ENCODE measurements at regions not wholly inside any gene's neighbourhood (a gene's known extent, or its start where the extent isn't known, plus 50 kb on each side); places are given as distances from the start of the nearest gene placed in this dataset.

DNA sequence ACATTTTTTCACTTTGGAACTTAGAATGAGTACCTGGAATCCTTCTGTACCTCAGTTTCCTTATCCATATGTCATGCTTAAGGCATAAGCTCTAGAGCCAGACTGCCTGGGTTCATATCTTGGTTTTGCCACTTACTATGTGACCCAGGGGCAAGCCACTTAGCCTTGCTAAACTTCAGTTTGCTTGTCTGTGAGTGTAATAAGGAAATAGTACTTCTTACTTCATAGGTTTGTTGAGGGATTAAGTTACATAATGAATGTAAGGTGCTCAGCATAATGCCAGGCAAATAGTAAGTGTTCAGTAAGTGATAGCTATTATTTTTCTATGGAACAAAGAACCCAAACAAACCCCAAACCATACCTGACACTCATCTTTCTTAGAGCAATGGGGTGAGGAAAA, 225.1 kb downstream of the BCAT1 start:
- H3K36me3 ChIP-seq (ENCODE audit: control insufficient read depth, insufficient read depth, low read length): no peaks in the 10 kb centered on the region
- TF ChIP-seq, protein P1, sequence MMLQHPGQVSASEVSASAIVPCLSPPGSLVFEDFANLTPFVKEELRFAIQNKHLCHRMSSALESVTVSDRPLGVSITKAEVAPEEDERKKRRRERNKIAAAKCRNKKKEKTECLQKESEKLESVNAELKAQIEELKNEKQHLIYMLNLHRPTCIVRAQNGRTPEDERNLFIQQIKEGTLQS (IDR thresholded peaks at IDR 0.05): no peak
- TF ChIP-seq, protein P1 (CRISPR knock-in tag; conservative IDR thresholded peaks at IDR 0.05): no peak
- TF ChIP-seq NFXL1 (CRISPR knock-in tag; IDR thresholded peaks at IDR 0.05) (no peak), YY1 (IDR thresholded peaks at IDR 0.05; ENCODE audit: borderline replicate concordance in 1 of 3, control insufficient read depth in 1 of 3, extremely low read depth in 1 of 3, insufficient read depth in 3 of 3, insufficient read length in 1 of 3, insufficient replicate concordance in 2 of 3, low read depth in 1 of 3, low read length in 2 of 3) (no peak), RBM22 (IDR thresholded peaks at IDR 0.05; ENCODE audit: low read depth, low read length, poor library complexity, severe bottlenecking) (no peak), TAF9B (IDR thresholded peaks at IDR 0.05; ENCODE audit: partially characterized antibody) (no peak), CHD2 (IDR thresholded peaks at IDR 0.05; ENCODE audit: low read depth, low read length) (no peak), ZNF780A (CRISPR knock-in tag; IDR thresholded peaks at IDR 0.05) (no peak), XRCC3 (IDR thresholded peaks at IDR 0.05) (no peak), DNMT1 (IDR thresholded peaks at IDR 0.05) (no peak)
- TF ChIP-seq, protein P2, sequence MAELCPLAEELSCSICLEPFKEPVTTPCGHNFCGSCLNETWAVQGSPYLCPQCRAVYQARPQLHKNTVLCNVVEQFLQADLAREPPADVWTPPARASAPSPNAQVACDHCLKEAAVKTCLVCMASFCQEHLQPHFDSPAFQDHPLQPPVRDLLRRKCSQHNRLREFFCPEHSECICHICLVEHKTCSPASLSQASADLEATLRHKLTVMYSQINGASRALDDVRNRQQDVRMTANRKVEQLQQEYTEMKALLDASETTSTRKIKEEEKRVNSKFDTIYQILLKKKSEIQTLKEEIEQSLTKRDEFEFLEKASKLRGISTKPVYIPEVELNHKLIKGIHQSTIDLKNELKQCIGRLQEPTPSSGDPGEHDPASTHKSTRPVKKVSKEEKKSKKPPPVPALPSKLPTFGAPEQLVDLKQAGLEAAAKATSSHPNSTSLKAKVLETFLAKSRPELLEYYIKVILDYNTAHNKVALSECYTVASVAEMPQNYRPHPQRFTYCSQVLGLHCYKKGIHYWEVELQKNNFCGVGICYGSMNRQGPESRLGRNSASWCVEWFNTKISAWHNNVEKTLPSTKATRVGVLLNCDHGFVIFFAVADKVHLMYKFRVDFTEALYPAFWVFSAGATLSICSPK (IDR thresholded peaks at IDR 0.05; ENCODE audit: borderline replicate concordance): no peak
- TF ChIP-seq, protein P3, sequence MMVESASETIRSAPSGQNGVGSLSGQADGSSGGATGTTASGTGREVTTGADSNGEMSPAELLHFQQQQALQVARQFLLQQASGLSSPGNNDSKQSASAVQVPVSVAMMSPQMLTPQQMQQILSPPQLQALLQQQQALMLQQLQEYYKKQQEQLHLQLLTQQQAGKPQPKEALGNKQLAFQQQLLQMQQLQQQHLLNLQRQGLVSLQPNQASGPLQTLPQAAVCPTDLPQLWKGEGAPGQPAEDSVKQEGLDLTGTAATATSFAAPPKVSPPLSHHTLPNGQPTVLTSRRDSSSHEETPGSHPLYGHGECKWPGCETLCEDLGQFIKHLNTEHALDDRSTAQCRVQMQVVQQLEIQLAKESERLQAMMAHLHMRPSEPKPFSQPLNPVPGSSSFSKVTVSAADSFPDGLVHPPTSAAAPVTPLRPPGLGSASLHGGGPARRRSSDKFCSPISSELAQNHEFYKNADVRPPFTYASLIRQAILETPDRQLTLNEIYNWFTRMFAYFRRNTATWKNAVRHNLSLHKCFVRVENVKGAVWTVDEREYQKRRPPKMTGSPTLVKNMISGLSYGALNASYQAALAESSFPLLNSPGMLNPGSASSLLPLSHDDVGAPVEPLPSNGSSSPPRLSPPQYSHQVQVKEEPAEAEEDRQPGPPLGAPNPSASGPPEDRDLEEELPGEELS (CRISPR knock-in tag; IDR thresholded peaks at IDR 0.05; ENCODE audit: borderline replicate concordance): no peak
- TF ChIP-seq, protein P4, sequence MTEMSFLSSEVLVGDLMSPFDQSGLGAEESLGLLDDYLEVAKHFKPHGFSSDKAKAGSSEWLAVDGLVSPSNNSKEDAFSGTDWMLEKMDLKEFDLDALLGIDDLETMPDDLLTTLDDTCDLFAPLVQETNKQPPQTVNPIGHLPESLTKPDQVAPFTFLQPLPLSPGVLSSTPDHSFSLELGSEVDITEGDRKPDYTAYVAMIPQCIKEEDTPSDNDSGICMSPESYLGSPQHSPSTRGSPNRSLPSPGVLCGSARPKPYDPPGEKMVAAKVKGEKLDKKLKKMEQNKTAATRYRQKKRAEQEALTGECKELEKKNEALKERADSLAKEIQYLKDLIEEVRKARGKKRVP (CRISPR knock-in tag; IDR thresholded peaks at IDR 0.05): no peak
- no peaks in the 10 kb centered on the region for H3K9me3 ChIP-seq (replicated peaks; ENCODE audit: control insufficient read depth, insufficient read depth, low read depth, low read length)
- H4K20me1 ChIP-seq (replicated peaks; ENCODE audit: control insufficient read depth, insufficient read depth, low read length): no peaks in the 10 kb centered on the region
- FAIRE-seq: no peak
- no peak overlapping the region for H3K4me2 ChIP-seq (ENCODE audit: insufficient read depth, low read length)
- ATAC-seq: no peak
- H3K9ac ChIP-seq (ENCODE audit: insufficient read depth in 1 of 2, low read depth in 2 of 2, low read length in 2 of 2): no peak overlapping the region
- no peak overlapping the region for H2AFZ ChIP-seq (ENCODE audit: low read depth, low read length)
- H3K27ac ChIP-seq (ENCODE audit: extremely low read depth, low read depth, low read length): no peak overlapping the region
- POLR2A ChIA-PET: no interaction called here
- CTCF ChIA-PET (ENCODE audit: low intra/inter-chr PET ratio): no interaction called here
- BruUV-seq (replicated peaks): no TSS peak
- no peaks in the 10 kb centered on the region for H3K79me2 ChIP-seq (ENCODE audit: control insufficient read depth, insufficient read depth, low read length)
- in situ Hi-C loops (cut with MboI): no loop called here
- intact Hi-C loops (cut with micrococcal nuclease): no loop called here
- H3K4me1 ChIP-seq (replicated peaks in 1 of 2; ENCODE audit: control insufficient read depth in 2 of 2, insufficient read depth in 2 of 2, low read length in 2 of 2): no peaks in the 10 kb centered on the region
- H3K27me3 ChIP-seq (ENCODE audit: control insufficient read depth in 2 of 2, insufficient read depth in 2 of 2, low read length in 2 of 2): no peaks in the 10 kb centered on the region
- no peak for DNase-seq (ENCODE audit: extremely low read depth in 1 of 4, low spot score in 3 of 4)
- H3K4me3 ChIP-seq: no peak overlapping the region
- no peaks in the 10 kb centered on the region for H3K9me1 ChIP-seq (ENCODE audit: control insufficient read depth, insufficient read depth, low read length)
